Vagina (tissue), 2 donors: ENCODE measurements at regions not wholly inside any gene's neighbourhood (a gene's known extent, or its start where the extent isn't known, plus 50 kb on each side); places are given as distances from the start of the nearest gene placed in this dataset.

Experiments used
- DNase-seq, 2 donors: peaks; one replicate each; pipeline ENCODE4 v3.0.0-alpha.2; 2017; ENCODE audit errors: extremely low spot score in 2 of 2
- H3K27ac ChIP-seq: fragments of 200-600 bp; sonication (generic); one replicate; pipeline ENCODE4 v1.5.1; 2019
- H3K27me3 ChIP-seq: fragments of 200-600 bp; sonication (generic); one replicate; pipeline ENCODE4 v1.5.1; 2019
- H3K36me3 ChIP-seq, 2 donors: fragments of 200-600 bp; sonication (generic); one replicate each; pipeline ENCODE4 v1.5.1; 2017 to 2019
- H3K4me1 ChIP-seq: fragments of 200-600 bp; sonication (generic); one replicate; pipeline ENCODE4 v1.5.1; 2019
- H3K4me3 ChIP-seq, 2 donors: fragments of 200-600 bp; sonication (generic); 1 replicate in 1 of 2; 2 replicates in 1 of 2; pipeline ENCODE4 v1.5.1; 2016 to 2019
- H3K9me3 ChIP-seq: fragments of 200-600 bp; sonication (generic); one replicate; pipeline ENCODE4 v1.5.1; 2019
- CTCF ChIP-seq, 3 experiments: fragments of 450-650 bp in 2 of 3; fragments of 200-600 bp in 1 of 3; sonication (generic) in 1 of 3; IDR thresholded peaks; one replicate each; pipeline ENCODE4 v1.5.1; 2017 to 2019; ENCODE audit warnings: antibody characterized with exemption in 3 of 3, mild to moderate bottlenecking in 2 of 3, moderate library complexity in 2 of 3
- POLR2A ChIP-seq, 2 donors: fragments of 450-650 bp; IDR thresholded peaks; one replicate each; pipeline ENCODE4 v1.6.1; 2017; ENCODE audit warnings: antibody characterized with exemption in 2 of 2, mild to moderate bottlenecking in 2 of 2, moderate library complexity in 2 of 2
- POLR2AphosphoS5 ChIP-seq, 2 donors: sonication (generic); formaldehyde crosslinking; IDR thresholded peaks; one replicate each; pipeline ENCODE4 v1.9.0; 2017; ENCODE audit warnings: antibody characterized with exemption in 2 of 2, mild to moderate bottlenecking in 2 of 2, low read depth in 1 of 2; ENCODE audit not compliant: insufficient read depth in 1 of 2
- intact Hi-C: fragments of 100-400 bp; cut with DNase I; formaldehyde crosslinking; loops from one replicate; pipeline ENCODE4 v1.15.1; 2023

- H3K27ac ChIP-seq = no peak overlapping the region
- no peak for DNase-seq
- intact Hi-C loops = no loop called here
- H3K4me3 ChIP-seq = no peak overlapping the region
- TF ChIP-seq POLR2AphosphoS5 (IDR thresholded peaks at IDR 0.05; ENCODE audit: insufficient read depth in 1 of 2, low read depth in 1 of 2) (no peak), POLR2A (IDR thresholded peaks at IDR 0.05) (no peak), CTCF (IDR thresholded peaks at IDR 0.05) (no peak)
- no peaks in the 10 kb centered on the region for H3K9me3 ChIP-seq
- H3K36me3 ChIP-seq = no peaks in the 10 kb centered on the region
- H3K27me3 ChIP-seq = no peaks in the 10 kb centered on the region
- no peaks in the 10 kb centered on the region for H3K4me1 ChIP-seq
Measured at GRCh38 chr2:114192362-114192761, 250.1 kb upstream of the DPP10 start.

- intact Hi-C loops = no loop called here
- DNase-seq = no peak
- Histone ChIP-seq H3K4me3 (no peak overlapping the region), H3K27ac (no peak overlapping the region), H3K9me3 (no peaks in the 10 kb centered on the region), H3K27me3 (no peaks in the 10 kb centered on the region), H3K4me1 (no peaks in the 10 kb centered on the region), H3K36me3 (no peaks in the 10 kb centered on the region)
- no peak for TF ChIP-seq CTCF (IDR thresholded peaks at IDR 0.05)
Measured at GRCh38 chr2:114201781-114202180, 240.7 kb upstream of the DPP10 start.

- intact Hi-C loops = no loop called here
- TF ChIP-seq POLR2AphosphoS5 (IDR thresholded peaks at IDR 0.05; ENCODE audit: insufficient read depth in 1 of 2, low read depth in 1 of 2) = no peak
- no peak for TF ChIP-seq POLR2A (IDR thresholded peaks at IDR 0.05)
- TF ChIP-seq CTCF (IDR thresholded peaks at IDR 0.05) = no peak
- Histone ChIP-seq H3K36me3 (no peaks in the 10 kb centered on the region), H3K9me3 (no peaks in the 10 kb centered on the region), H3K4me1 (no peaks in the 10 kb centered on the region), H3K4me3 (no peak overlapping the region), H3K27ac (no peak overlapping the region), H3K27me3 (no peaks in the 10 kb centered on the region)
- DNase-seq = no peak
Measured at GRCh38 chr2:114203679-114204078, 238.8 kb upstream of the DPP10 start.

- no peaks in the 10 kb centered on the region for H3K9me3 ChIP-seq
- no peaks in the 10 kb centered on the region for H3K4me1 ChIP-seq
- no peak for DNase-seq
- no peak overlapping the region for H3K27ac ChIP-seq
- H3K36me3 ChIP-seq = no peaks in the 10 kb centered on the region
- H3K4me3 ChIP-seq = no peak overlapping the region
- intact Hi-C loops = no loop called here
- H3K27me3 ChIP-seq = no peaks in the 10 kb centered on the region
- TF ChIP-seq POLR2AphosphoS5 (IDR thresholded peaks at IDR 0.05; ENCODE audit: insufficient read depth in 1 of 2, low read depth in 1 of 2) (no peak), POLR2A (IDR thresholded peaks at IDR 0.05) (no peak), CTCF (IDR thresholded peaks at IDR 0.05) (no peak)
Measured at GRCh38 chr2:114213808-114214207, 228.6 kb upstream of the DPP10 start.

GRCh38 chr2:114218383-114218782 lies 224.1 kb upstream of the DPP10 start:
- no peaks in the 10 kb centered on the region for H3K4me1 ChIP-seq
- H3K36me3 ChIP-seq = no peaks in the 10 kb centered on the region
- H3K4me3 ChIP-seq = no peak overlapping the region
- intact Hi-C loops = no loop called here
- no peaks in the 10 kb centered on the region for H3K27me3 ChIP-seq
- no peak for TF ChIP-seq POLR2AphosphoS5 (IDR thresholded peaks at IDR 0.05; ENCODE audit: insufficient read depth in 1 of 2, low read depth in 1 of 2)
- no peak overlapping the region for H3K27ac ChIP-seq
- H3K9me3 ChIP-seq = no peaks in the 10 kb centered on the region
- no peak for DNase-seq

GRCh38 chr2:114219456-114219855 lies 223.0 kb upstream of the DPP10 start:
- intact Hi-C loops = no loop called here
- TF ChIP-seq POLR2AphosphoS5 (IDR thresholded peaks at IDR 0.05; ENCODE audit: insufficient read depth in 1 of 2, low read depth in 1 of 2) = no peak
- TF ChIP-seq CTCF (IDR thresholded peaks at IDR 0.05) = no peak
- no peak for TF ChIP-seq POLR2A (IDR thresholded peaks at IDR 0.05)
- Histone ChIP-seq H3K27ac (no peak overlapping the region), H3K9me3 (no peaks in the 10 kb centered on the region), H3K27me3 (no peaks in the 10 kb centered on the region), H3K4me3 (no peak overlapping the region), H3K36me3 (no peaks in the 10 kb centered on the region), H3K4me1 (no peaks in the 10 kb centered on the region)
- DNase-seq = no peak
